ENCODE measurements at regions not wholly inside any gene's neighbourhood (a gene's known extent, or its start where the extent isn't known, plus 50 kb on each side); places are given as distances from the start of the nearest gene placed in this dataset.
A peak's percentile ranks its signal among the peaks of the same experiment; 100 is the strongest.

DNA sequence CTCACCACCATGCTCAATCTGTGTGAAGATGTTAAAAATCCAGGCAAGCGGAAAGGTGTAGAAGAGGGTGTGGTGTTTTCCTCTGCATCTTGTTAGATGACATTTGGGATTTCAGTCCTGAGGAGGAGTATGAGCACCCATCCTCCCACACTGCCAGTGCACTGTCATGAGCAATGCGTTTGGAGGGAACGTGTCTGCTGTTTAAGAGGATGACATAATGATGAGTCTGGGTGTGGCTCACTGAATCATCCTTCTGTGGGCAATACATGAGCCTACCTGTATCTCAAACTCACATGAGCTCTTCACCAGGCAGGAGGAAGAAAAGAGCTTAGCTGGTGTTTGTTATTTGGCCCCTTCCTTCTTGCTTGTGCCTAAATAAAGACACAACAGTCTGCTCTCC lies 67.9 kb upstream of the ARX start:
- no peaks in the 10 kb centered on the region for H3K4me1 ChIP-seq (replicated peaks in 1 of 2; ENCODE audit: control insufficient read depth in 2 of 2, insufficient read depth in 2 of 2, low read length in 2 of 2)
- no peak overlapping the region for H2AFZ ChIP-seq (ENCODE audit: low read depth, low read length)
- H3K4me2 ChIP-seq (ENCODE audit: insufficient read depth, low read length), result no peak overlapping the region
- H3K9ac ChIP-seq (ENCODE audit: insufficient read depth in 1 of 2, low read depth in 2 of 2, low read length in 2 of 2), result no peak overlapping the region
- in situ Hi-C loops (cut with MboI) (no loop called here), intact Hi-C loops (cut with micrococcal nuclease) (no loop called here)
- no peak for ATAC-seq
- peak in 1 of 4 experiments; percentile 0 for DNase-seq (ENCODE audit: extremely low read depth in 1 of 4, low spot score in 3 of 4)
- H3K27me3 ChIP-seq (ENCODE audit: control insufficient read depth in 2 of 2, insufficient read depth in 2 of 2, low read length in 2 of 2), result no peaks in the 10 kb centered on the region
- no peak for TF ChIP-seq GABPB1 (CRISPR knock-in tag; IDR thresholded peaks at IDR 0.05)
- TF ChIP-seq, protein P1, sequence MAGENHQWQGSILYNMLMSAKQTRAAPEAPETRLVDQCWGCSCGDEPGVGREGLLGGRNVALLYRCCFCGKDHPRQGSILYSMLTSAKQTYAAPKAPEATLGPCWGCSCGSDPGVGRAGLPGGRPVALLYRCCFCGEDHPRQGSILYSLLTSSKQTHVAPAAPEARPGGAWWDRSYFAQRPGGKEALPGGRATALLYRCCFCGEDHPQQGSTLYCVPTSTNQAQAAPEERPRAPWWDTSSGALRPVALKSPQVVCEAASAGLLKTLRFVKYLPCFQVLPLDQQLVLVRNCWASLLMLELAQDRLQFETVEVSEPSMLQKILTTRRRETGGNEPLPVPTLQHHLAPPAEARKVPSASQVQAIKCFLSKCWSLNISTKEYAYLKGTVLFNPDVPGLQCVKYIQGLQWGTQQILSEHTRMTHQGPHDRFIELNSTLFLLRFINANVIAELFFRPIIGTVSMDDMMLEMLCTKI (IDR thresholded peaks at IDR 0.05; ENCODE audit: partially characterized antibody), result no peak
- TF ChIP-seq IRF2 (CRISPR knock-in tag; IDR thresholded peaks at IDR 0.05), result no peak
- TF ChIP-seq PRMT5 (CRISPR knock-in tag; IDR thresholded peaks at IDR 0.05), result no peak
- no peak for TF ChIP-seq CTBP1 (IDR thresholded peaks at IDR 0.05; ENCODE audit: borderline replicate concordance)
- no peak for TF ChIP-seq ZNF184 (CRISPR knock-in tag; IDR thresholded peaks at IDR 0.05)
- TF ChIP-seq ERF (CRISPR knock-in tag; IDR thresholded peaks at IDR 0.05), result no peak
- TF ChIP-seq TBP (optimal IDR thresholded peaks at IDR 0.05; ENCODE audit: low read depth, low read length), result no peak
- TF ChIP-seq ZNF175 (CRISPR knock-in tag; IDR thresholded peaks at IDR 0.05; ENCODE audit: low read depth), result no peak
- no peak for TF ChIP-seq SAFB (IDR thresholded peaks at IDR 0.05; ENCODE audit: borderline replicate concordance, low read depth, low read length)
- TF ChIP-seq CHD1 (IDR thresholded peaks at IDR 0.05; ENCODE audit: low read length), result no peak
- no peak for TF ChIP-seq LARP7 (IDR thresholded peaks at IDR 0.05)
- TF ChIP-seq PML (IDR thresholded peaks at IDR 0.05; ENCODE audit: low read length), result no peak
- no peak for TF ChIP-seq DDX20 (tag; IDR thresholded peaks at IDR 0.05; ENCODE audit: low read depth)
- TF ChIP-seq ZNF668 (CRISPR knock-in tag; IDR thresholded peaks at IDR 0.05), result no peak
- TF ChIP-seq, protein P2, sequence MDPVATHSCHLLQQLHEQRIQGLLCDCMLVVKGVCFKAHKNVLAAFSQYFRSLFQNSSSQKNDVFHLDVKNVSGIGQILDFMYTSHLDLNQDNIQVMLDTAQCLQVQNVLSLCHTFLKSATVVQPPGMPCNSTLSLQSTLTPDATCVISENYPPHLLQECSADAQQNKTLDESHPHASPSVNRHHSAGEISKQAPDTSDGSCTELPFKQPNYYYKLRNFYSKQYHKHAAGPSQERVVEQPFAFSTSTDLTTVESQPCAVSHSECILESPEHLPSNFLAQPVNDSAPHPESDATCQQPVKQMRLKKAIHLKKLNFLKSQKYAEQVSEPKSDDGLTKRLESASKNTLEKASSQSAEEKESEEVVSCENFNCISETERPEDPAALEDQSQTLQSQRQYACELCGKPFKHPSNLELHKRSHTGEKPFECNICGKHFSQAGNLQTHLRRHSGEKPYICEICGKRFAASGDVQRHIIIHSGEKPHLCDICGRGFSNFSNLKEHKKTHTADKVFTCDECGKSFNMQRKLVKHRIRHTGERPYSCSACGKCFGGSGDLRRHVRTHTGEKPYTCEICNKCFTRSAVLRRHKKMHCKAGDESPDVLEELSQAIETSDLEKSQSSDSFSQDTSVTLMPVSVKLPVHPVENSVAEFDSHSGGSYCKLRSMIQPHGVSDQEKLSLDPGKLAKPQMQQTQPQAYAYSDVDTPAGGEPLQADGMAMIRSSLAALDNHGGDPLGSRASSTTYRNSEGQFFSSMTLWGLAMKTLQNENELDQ (CRISPR knock-in tag; IDR thresholded peaks at IDR 0.05; ENCODE audit: borderline replicate concordance), result no peak
- no peak for TF ChIP-seq ZNF217 (CRISPR knock-in tag; IDR thresholded peaks at IDR 0.05)
- no peak for TF ChIP-seq MTF1 (CRISPR knock-in tag; IDR thresholded peaks at IDR 0.05; ENCODE audit: borderline replicate concordance)
- TF ChIP-seq HNRNPLL (IDR thresholded peaks at IDR 0.05; ENCODE audit: low read depth, low read length, poor library complexity, severe bottlenecking), result no peak
- H4K20me1 ChIP-seq (replicated peaks; ENCODE audit: control insufficient read depth, insufficient read depth, low read length), result no peaks in the 10 kb centered on the region
- no peak overlapping the region for H3K27ac ChIP-seq (ENCODE audit: extremely low read depth, low read depth, low read length)
- BruUV-seq (replicated peaks), result no TSS peak
- ChIA-PET POLR2A (no interaction called here), CTCF (ENCODE audit: low intra/inter-chr PET ratio) (no interaction called here)
- H3K36me3 ChIP-seq (ENCODE audit: control insufficient read depth, insufficient read depth, low read length), result no peaks in the 10 kb centered on the region
- no peak for FAIRE-seq
- H3K79me2 ChIP-seq (ENCODE audit: control insufficient read depth, insufficient read depth, low read length), result no peaks in the 10 kb centered on the region
- WGBS (ENCODE audit: insufficient coverage, low coverage, missing lambda C conversion rate), result 0% methylated on average over 3 of the region's 3 CpGs
- H3K4me3 ChIP-seq, result no peak overlapping the region
- no peaks in the 10 kb centered on the region for H3K9me1 ChIP-seq (ENCODE audit: control insufficient read depth, insufficient read depth, low read length)
- H3K9me3 ChIP-seq (replicated peaks; ENCODE audit: control insufficient read depth, insufficient read depth, low read depth, low read length), result no peaks in the 10 kb centered on the region
